ENCODE measurements at regions not wholly inside any gene's neighbourhood (a gene's known extent, or its start where the extent isn't known, plus 50 kb on each side); places are given as distances from the start of the nearest gene placed in this dataset.

DNA sequence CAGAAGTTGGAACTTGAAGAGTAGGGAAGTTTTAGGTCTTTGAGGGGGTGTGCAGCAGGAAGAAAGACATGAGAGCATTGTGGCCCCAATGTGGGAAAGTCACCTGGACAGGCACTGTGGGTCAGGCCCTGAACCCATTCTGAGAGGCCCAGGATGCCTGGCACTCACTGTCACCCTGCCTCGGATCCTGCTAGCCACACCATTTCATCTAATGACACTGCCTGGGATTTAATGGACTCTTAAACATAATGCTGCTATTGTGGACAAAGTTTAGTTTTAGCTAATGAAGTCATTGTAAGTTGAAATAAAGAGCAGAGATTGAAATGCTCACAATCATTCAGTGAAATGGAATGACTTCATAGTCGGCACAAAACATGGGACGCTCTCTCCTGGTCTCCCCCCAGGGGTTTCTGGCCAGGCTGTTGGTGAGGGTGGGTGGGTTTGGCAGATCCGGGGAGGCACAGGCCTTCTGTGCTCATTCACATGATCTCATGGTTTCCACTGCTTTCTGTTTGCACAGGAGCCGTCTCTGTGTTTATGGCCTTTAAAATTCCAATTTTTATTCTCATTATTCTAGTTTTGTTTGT is 141.8 kb upstream of the KLHL29 start:
- DNase-seq (ENCODE audit: low read depth) = no peak
- TF ChIP-seq, protein P1, sequence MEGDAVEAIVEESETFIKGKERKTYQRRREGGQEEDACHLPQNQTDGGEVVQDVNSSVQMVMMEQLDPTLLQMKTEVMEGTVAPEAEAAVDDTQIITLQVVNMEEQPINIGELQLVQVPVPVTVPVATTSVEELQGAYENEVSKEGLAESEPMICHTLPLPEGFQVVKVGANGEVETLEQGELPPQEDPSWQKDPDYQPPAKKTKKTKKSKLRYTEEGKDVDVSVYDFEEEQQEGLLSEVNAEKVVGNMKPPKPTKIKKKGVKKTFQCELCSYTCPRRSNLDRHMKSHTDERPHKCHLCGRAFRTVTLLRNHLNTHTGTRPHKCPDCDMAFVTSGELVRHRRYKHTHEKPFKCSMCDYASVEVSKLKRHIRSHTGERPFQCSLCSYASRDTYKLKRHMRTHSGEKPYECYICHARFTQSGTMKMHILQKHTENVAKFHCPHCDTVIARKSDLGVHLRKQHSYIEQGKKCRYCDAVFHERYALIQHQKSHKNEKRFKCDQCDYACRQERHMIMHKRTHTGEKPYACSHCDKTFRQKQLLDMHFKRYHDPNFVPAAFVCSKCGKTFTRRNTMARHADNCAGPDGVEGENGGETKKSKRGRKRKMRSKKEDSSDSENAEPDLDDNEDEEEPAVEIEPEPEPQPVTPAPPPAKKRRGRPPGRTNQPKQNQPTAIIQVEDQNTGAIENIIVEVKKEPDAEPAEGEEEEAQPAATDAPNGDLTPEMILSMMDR (IDR thresholded peaks at IDR 0.05; ENCODE audit: insufficient read depth, low read length) = no peak
- H3K4me3 ChIP-seq (ENCODE audit: low read depth, low read length) = no peak overlapping the region

DNA sequence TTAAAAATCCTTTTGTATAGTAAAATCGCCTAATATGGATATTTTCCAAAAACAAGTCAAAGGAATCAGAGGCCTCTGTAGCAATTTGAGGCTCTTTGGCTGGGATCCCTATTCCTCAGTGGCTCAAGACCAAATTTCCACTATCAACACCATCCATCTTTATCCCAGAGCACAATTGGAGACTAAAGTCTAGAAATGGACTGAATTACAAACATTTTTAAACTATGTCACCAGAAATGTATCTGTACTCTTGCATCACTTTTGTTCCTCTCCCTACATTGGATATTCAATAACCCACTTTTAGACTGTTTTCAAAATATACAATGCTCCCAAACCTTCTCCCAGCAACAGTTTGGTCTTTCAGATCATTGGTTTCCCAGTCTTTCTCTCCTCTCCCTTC is 140.4 kb upstream of the KLHL29 start:
- TF ChIP-seq, protein P1 (IDR thresholded peaks at IDR 0.05; ENCODE audit: insufficient read depth, low read length) = no peak
- H3K4me3 ChIP-seq (ENCODE audit: low read depth, low read length) = no peak overlapping the region
- no peak for DNase-seq (ENCODE audit: low read depth)

DNA sequence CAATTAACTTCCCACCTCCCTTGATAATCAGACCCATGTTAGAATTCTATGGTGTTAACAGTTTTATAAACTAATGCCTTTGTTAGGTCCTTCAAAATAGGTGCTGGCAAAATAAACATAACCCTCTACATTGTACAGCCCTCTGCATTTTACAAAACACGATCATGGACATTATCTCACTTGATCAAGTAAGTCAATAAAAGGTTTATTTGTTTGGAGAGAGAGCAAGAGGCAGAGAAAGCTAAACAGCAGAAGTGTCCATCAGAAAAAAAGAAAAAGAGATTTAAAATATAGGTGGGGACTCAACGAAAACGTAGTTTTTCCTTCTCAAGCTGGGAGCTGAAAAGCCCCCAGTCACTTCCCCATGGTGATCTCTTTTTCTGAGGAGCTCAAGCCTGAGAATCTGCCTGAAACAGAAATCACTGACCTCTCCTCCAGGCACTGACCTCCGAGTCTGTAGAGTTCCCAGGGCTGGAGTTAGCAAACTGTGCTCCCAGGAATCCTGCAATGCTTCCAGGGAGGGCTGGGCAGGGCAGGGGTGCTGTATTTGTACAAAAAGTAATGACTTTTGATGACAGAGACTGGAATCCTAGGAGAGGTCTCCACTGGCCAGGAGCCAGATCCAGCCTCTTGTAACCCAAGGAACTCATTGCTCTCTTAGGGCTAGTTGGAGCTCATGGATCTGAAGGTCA is 137.8 kb upstream of the KLHL29 start:
- H3K4me3 ChIP-seq (ENCODE audit: low read depth, low read length) = no peak overlapping the region
- no peak for DNase-seq (ENCODE audit: low read depth)
- TF ChIP-seq, protein P1 (IDR thresholded peaks at IDR 0.05; ENCODE audit: insufficient read depth, low read length) = no peak

DNA sequence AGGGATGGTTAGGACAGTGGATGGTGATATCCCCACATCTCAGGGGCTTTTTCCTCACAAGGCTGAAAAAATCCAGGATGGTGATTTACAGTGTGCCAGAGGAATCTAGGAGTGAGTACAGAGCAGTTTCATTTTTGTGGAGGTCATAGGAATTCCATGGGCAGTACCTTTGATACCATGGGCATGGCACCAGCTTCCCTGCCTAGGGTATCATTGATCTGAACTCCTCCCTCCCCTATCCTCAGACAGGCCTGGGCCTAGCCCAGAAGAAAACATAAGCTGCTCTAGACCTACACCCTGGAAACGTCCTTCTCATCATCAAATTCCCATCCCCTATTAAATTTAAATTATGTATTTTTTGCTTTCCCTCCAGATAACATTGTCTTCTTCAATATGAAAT is 136.3 kb upstream of the KLHL29 start:
- H3K4me3 ChIP-seq (ENCODE audit: low read depth, low read length) = no peak overlapping the region
- TF ChIP-seq, protein P1 (IDR thresholded peaks at IDR 0.05; ENCODE audit: insufficient read depth, low read length) = no peak
- no peak for DNase-seq (ENCODE audit: low read depth)

DNA sequence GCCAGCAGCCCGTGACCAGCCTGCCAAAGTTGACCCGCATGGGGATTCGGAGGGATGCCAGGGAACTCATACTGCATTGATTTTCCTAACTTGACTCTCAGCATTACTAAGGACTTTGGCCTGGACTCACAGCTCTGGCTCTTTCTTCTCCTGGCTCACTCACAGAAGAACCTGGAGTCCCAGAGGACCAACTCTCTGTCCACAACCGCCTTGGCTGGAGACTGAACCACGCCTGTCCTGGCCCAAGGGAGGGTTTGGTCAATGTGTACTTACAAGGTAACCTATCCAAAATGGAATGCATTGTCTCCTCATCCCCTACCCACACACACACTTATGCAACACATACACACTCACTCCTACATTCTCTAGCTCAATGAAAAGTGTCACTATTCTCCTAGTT is 135.6 kb upstream of the KLHL29 start:
- H3K4me3 ChIP-seq (ENCODE audit: low read depth, low read length) = no peak overlapping the region
- peak; percentile 54 for DNase-seq (ENCODE audit: low read depth)
- TF ChIP-seq, protein P1 (IDR thresholded peaks at IDR 0.05; ENCODE audit: insufficient read depth, low read length) = no peak

DNA sequence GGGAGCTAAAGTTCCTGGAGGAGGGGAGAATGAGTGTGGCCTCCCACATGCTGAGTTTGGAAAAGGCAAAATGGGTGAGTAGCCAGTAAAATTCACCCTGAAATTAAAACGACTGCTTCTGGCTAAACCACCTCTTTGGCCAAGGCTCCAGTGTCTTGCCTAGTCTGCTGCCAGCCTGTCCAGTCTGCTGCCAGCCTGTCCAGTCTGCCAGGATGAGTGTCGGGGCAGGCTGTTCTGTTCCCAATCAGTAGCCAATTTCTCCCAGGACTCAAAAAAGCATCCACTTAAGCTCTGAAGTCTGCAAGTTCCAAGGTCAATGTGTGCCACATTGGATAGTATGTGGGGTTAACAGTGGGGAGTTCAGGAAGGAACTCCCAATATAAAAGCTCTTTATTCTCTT is 134.6 kb upstream of the KLHL29 start:
- no peak overlapping the region for H3K4me3 ChIP-seq (ENCODE audit: low read depth, low read length)
- no peak for DNase-seq (ENCODE audit: low read depth)
- TF ChIP-seq, protein P1 (IDR thresholded peaks at IDR 0.05; ENCODE audit: insufficient read depth, low read length) = no peak

Data from fibroblast of the aortic adventitia (primary cell).